ENCODE measurements at regions not wholly inside any gene's neighbourhood (a gene's known extent, or its start where the extent isn't known, plus 50 kb on each side); places are given as distances from the start of the nearest gene placed in this dataset.

GRCh38 chr7:114255404-114255841, 159.2 kb upstream of the FOXP2 start:
- TF ChIP-seq, protein P1, sequence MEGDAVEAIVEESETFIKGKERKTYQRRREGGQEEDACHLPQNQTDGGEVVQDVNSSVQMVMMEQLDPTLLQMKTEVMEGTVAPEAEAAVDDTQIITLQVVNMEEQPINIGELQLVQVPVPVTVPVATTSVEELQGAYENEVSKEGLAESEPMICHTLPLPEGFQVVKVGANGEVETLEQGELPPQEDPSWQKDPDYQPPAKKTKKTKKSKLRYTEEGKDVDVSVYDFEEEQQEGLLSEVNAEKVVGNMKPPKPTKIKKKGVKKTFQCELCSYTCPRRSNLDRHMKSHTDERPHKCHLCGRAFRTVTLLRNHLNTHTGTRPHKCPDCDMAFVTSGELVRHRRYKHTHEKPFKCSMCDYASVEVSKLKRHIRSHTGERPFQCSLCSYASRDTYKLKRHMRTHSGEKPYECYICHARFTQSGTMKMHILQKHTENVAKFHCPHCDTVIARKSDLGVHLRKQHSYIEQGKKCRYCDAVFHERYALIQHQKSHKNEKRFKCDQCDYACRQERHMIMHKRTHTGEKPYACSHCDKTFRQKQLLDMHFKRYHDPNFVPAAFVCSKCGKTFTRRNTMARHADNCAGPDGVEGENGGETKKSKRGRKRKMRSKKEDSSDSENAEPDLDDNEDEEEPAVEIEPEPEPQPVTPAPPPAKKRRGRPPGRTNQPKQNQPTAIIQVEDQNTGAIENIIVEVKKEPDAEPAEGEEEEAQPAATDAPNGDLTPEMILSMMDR (optimal IDR thresholded peaks at IDR 0.05 in 1 of 3, IDR thresholded peaks at IDR 0.05 in 1 of 3, conservative IDR thresholded peaks at IDR 0.05 in 1 of 3; ENCODE audit: extremely low read depth in 1 of 3, insufficient read depth in 2 of 3, low read length in 3 of 3) = no peak
- TF ChIP-seq EZH2 (IDR thresholded peaks at IDR 0.05; ENCODE audit: low read length) = no peak

Data from keratinocyte (primary cell).